ACC112 (cell line): ENCODE measurements at regions not wholly inside any gene's neighbourhood (a gene's known extent, or its start where the extent isn't known, plus 50 kb on each side); places are given as distances from the start of the nearest gene placed in this dataset.

Experiments used
- H2AFZ ChIP-seq: fragments of 200-600 bp; sonication (generic); one replicate; pipeline ENCODE4 v1.6.0; 2017; ENCODE audit warnings: antibody characterized with exemption, low read length; ENCODE audit not compliant: unreplicated experiment
- H3K27ac ChIP-seq: fragments of 200-600 bp; sonication (generic); 2 replicates; pipeline ENCODE4 v1.5.1; 2014; ENCODE audit warnings: low read depth, mild to moderate bottlenecking, antibody characterized with exemption, low read length, moderate library complexity
- H3K27me3 ChIP-seq: fragments of 200-600 bp; sonication (generic); 2 replicates; pipeline ENCODE4 v1.6.1; 2014; ENCODE audit warnings: mild to moderate bottlenecking, antibody characterized with exemption, low read length, moderate library complexity, mixed read lengths; ENCODE audit not compliant: insufficient read depth
- H3K36me3 ChIP-seq: fragments of 200-600 bp; sonication (generic); 2 replicates; pipeline ENCODE4 v1.6.1; 2016; ENCODE audit warnings: mild to moderate bottlenecking, antibody characterized with exemption, low read length, moderate library complexity, mixed read lengths; ENCODE audit not compliant: insufficient read depth
- H3K4me1 ChIP-seq: fragments of 200-600 bp; sonication (generic); one replicate; pipeline ENCODE4 v1.6.1; 2016; ENCODE audit warnings: low read length, mixed read lengths; ENCODE audit not compliant: insufficient read depth, unreplicated experiment, control insufficient read depth
- H3K4me3 ChIP-seq: fragments of 200-600 bp; sonication (generic); 2 replicates; pipeline ENCODE4 v1.5.1; 2014; ENCODE audit warnings: mild to moderate bottlenecking, low read depth, low read length
- H3K79me2 ChIP-seq: fragments of 200-600 bp; sonication (generic); one replicate; pipeline ENCODE4 v1.6.0; 2016; ENCODE audit warnings: low read length; ENCODE audit not compliant: control insufficient read depth, unreplicated experiment, insufficient read depth

DNA sequence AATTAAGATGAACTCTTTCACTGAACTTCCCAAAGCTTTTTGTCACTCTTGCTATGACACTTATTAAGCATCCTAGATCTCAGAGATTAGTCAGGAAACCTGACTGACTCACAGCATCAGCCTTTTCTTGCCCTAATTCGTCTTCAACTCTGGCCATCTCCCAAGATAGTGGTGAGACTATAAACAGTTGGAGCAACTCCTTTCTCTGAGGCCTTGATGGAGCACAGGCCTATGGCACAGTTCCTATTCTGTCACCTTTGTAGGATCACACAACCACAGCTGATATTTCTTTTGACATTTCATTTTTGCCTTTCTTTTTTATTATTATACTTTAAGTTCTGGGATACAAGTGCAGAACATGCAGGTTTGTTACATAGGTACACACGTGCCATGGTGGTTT is 217.6 kb downstream of the PRR32 start:
- Histone ChIP-seq H3K4me3 (no peak overlapping the region), H3K27me3 (no peaks in the 10 kb centered on the region), H3K79me2 (no peaks in the 10 kb centered on the region)

DNA sequence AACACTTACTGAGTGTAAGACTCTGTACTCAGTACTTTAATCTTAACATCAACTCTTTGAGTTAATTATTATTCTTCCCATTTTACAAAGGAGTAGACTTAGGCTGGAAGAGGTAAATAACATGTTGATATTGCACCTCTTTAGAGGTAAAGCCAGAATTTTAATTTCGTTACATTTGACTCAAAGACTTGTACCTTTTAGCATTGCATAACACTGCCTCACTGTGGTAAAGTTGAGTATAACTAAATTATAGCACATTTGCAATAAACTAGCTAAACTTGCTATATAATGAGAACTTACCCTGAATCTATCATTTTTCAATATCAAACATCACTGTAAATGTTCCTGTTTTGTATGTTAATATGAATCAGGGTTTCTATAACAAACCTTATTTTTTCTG is 218.5 kb downstream of the PRR32 start:
- Histone ChIP-seq H3K27me3 (no peaks in the 10 kb centered on the region), H3K36me3 (no peaks in the 10 kb centered on the region), H3K27ac (no peak overlapping the region), H3K4me3 (no peak overlapping the region), H2AFZ (no peak overlapping the region), H3K4me1 (no peaks in the 10 kb centered on the region), H3K79me2 (no peaks in the 10 kb centered on the region)

More for the DNA sequence above, 217.6 kb downstream of the PRR32 start:
- H2AFZ ChIP-seq, result no peak overlapping the region
- H3K36me3 ChIP-seq, result no peaks in the 10 kb centered on the region
- H3K4me1 ChIP-seq, result no peaks in the 10 kb centered on the region
- no peak overlapping the region for H3K27ac ChIP-seq

DNA sequence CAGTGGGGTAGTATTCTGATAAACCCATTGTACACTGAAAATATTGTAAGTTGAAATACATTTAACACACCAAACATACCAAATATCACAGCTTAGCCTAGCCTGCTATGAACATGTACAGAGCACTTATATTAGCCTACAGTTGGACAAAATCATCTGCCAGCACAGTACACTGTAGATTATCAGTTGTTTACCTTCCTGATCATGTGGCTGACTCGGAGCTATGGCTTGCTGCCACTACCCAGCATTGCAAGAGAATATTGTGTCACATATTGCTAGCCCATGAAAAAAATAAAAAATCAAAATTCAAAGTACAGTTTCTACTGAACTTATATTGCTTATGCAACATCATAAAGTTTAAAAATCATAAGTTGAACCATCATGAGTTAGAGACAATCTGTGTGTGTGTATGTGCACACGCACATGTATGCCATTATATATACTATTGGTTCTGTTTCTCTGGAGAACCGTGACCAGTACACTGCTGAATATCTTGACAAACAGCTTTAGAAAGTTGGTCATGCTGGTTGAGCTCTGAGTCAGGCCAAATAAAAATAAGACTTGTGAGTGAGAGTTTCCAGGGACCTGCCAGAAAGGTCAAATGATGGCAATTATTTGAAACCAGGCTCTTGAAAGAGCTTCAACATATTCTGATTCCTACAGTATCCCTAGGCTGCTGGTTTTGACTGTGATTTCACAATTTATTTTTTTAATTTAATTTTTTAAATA is 238.5 kb downstream of the PRR32 start:
- Histone ChIP-seq H3K36me3 (no peaks in the 10 kb centered on the region), H3K27me3 (no peaks in the 10 kb centered on the region), H3K27ac (no peak overlapping the region), H2AFZ (no peak overlapping the region), H3K79me2 (no peaks in the 10 kb centered on the region), H3K4me1 (no peaks in the 10 kb centered on the region), H3K4me3 (no peak overlapping the region)

DNA sequence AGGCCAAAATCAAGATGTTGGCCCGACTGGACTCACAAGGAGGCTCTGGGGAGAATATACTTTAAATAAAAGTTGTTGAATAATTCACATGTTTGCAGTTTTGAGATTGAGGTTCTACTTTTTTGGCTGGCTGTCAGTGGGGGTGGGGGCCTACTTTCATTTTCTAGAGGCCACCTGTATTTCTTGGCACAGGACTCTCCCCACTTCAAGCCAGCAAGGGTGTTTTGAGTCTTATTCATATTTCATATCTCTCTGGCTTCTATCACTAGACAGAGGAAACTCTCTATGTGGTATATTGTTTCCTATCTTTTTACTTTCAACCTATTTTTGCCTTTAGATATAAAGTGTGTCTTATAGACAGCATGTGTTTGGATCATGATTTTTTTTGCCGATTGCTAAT is 266.4 kb downstream of the PRR32 start:
- Histone ChIP-seq H3K27ac (no peak overlapping the region), H3K4me3 (no peak overlapping the region), H2AFZ (no peak overlapping the region), H3K36me3 (no peaks in the 10 kb centered on the region), H3K27me3 (no peaks in the 10 kb centered on the region), H3K79me2 (no peaks in the 10 kb centered on the region), H3K4me1 (no peaks in the 10 kb centered on the region)

DNA sequence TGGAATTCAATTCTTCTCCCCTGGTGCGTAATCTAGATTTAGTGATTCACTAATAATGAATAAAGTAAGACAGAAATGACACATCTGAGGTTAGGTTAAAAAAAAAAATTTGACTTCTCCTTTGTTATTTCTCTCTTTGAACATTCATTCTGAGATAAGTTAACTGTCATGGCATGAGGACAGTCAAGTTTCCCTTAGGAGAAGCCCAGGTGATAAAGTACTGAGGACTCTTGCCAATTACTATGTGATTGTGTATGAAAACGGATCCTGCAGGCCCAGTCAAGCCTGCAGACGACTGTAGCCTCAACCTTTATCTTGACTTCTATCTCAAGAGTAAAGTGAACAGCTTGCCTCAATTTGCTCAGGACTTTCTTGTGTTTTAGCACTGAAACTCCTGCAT is 293.2 kb downstream of the PRR32 start:
- Histone ChIP-seq H3K4me1 (no peaks in the 10 kb centered on the region), H3K4me3 (no peak overlapping the region), H3K36me3 (no peaks in the 10 kb centered on the region), H3K27ac (no peak overlapping the region), H3K79me2 (no peaks in the 10 kb centered on the region), H3K27me3 (no peaks in the 10 kb centered on the region), H2AFZ (no peak overlapping the region)

DNA sequence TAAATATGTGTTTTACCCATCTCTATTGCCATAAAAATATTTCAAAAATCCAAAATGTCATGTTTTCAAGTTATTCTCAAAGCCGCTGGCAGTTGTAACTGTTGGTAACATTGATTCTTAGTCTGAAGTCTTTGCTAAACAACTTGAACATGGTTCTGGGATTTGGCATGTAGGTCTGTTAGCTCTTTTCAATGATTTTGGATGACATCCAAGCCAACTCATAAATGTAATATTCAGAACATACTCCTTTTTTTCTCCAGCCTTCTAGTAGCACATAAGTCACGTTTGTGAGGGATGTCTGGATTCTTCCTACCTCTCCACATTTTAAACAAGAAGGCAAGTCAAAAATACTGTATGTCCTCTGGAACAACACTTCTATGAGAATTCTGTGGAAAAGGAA is 305.3 kb downstream of the PRR32 start:
- H3K79me2 ChIP-seq, result no peaks in the 10 kb centered on the region
- no peaks in the 10 kb centered on the region for H3K27me3 ChIP-seq
- no peak overlapping the region for H3K4me3 ChIP-seq
- no peak overlapping the region for H3K27ac ChIP-seq
- H3K4me1 ChIP-seq, result no peaks in the 10 kb centered on the region
- no peak overlapping the region for H2AFZ ChIP-seq
- no peaks in the 10 kb centered on the region for H3K36me3 ChIP-seq

DNA sequence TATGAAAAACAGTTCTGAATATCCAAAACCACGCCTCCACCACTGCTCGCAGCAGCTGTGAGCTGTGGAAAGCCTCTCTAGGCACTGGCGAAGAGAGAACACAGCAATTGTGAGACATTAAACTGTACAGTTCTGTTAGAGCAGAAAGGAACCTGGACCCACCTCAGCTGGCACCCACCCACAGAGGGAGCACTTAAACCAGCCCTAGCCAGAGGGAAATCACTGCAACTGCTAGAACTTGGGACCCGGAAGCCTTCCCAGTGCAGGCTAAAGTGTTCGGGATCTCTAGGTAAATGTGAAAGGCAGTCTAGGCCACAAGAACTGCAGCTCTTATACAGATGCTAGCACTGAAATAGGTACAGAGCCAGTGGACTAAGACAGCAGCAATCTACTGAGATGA is 308.8 kb downstream of the PRR32 start:
- Histone ChIP-seq H3K36me3 (no peaks in the 10 kb centered on the region), H3K27me3 (no peaks in the 10 kb centered on the region), H3K27ac (no peak overlapping the region), H3K79me2 (no peaks in the 10 kb centered on the region), H3K4me1 (no peaks in the 10 kb centered on the region), H2AFZ (no peak overlapping the region), H3K4me3 (no peak overlapping the region)

DNA sequence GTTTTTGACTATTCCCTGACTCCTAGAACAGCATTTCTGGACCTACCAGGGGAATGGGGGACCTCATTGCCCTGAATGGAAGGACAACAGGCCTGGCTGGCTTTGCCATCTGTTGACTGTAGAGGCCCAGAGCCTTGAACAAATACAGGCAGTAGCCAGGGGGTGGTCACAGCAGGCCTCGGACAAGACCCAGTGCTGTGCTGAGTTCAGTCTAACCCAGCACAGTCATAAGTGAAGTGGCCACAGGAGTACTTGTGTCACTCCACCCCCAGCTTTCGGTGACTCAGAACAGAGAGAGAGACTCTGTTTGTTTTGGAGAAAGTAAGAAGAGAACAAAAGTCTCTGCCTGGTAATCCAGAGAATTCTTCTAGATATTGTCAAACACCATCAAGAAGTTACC is 310.0 kb downstream of the PRR32 start:
- Histone ChIP-seq H3K4me1 (no peaks in the 10 kb centered on the region), H3K27me3 (no peaks in the 10 kb centered on the region), H3K79me2 (no peaks in the 10 kb centered on the region), H3K36me3 (no peaks in the 10 kb centered on the region), H3K4me3 (no peak overlapping the region), H2AFZ (no peak overlapping the region), H3K27ac (no peak overlapping the region)

DNA sequence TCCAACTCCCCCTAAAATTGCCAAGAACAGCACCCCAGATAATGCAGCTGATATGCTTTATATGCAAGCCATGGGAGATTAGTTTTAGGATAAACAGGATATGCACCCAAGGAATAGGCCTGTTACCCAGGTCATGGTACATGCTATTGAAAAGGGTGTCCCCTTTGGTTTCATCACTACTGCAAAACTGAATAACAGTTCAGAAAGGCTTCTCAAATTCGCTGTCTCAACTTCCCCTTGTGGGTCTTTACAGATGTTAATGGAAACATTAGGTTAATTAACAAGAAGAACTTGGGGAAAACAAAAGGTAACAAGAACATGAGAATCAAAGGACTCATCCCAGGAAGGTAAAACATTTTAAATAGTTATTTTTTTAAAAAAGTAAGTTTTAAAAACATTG is 318.7 kb downstream of the PRR32 start:
- Histone ChIP-seq H3K27ac (no peak overlapping the region), H3K27me3 (no peaks in the 10 kb centered on the region), H2AFZ (no peak overlapping the region), H3K36me3 (no peaks in the 10 kb centered on the region), H3K4me3 (no peak overlapping the region), H3K4me1 (no peaks in the 10 kb centered on the region), H3K79me2 (no peaks in the 10 kb centered on the region)

DNA sequence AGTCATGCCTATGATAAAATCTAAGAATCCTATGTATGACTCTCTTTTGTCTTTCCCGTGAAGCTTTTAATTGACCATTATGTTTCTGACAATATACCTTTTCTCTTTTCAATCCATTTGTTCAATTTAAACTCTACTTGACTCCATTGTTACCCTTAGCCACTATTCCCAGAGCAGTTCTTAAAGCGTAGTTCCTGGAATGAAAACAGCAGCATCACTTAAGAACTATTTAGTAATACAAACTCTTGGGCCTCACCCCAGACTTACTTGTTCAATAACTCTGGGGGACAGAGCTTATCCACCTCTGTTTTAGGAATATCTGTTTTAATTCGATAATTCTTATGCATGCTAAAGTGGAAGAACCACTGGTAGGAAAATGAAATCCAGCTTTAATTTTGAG is 358.4 kb downstream of the PRR32 start:
- H3K27ac ChIP-seq, result no peak overlapping the region
- H3K36me3 ChIP-seq, result no peaks in the 10 kb centered on the region
- no peak overlapping the region for H2AFZ ChIP-seq
- H3K79me2 ChIP-seq, result no peaks in the 10 kb centered on the region
- no peak overlapping the region for H3K4me3 ChIP-seq
- no peaks in the 10 kb centered on the region for H3K4me1 ChIP-seq
- no peaks in the 10 kb centered on the region for H3K27me3 ChIP-seq

DNA sequence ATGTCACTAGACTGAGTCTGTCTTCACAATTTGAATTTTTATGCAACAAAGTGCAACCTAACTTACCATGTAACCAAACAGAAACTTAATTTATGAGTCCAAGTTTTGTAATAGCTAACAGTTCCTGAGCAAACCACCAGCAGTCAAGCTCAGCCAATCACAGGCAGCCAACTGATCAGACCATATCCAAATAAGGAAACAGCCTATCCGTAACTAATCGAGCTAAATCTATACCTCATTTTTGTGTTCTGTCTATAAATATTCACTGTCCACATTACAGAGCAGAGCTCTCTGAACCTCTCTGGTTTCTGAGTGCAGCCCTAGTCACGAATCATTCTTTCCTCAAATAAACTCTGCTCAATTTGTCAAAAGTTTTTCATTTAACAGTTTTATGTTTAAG is 367.6 kb downstream of the PRR32 start:
- Histone ChIP-seq H3K36me3 (no peaks in the 10 kb centered on the region), H2AFZ (no peak overlapping the region), H3K4me3 (no peak overlapping the region), H3K4me1 (no peaks in the 10 kb centered on the region), H3K27ac (no peak overlapping the region), H3K27me3 (no peaks in the 10 kb centered on the region), H3K79me2 (no peaks in the 10 kb centered on the region)
